ENCODE measurements at regions not wholly inside any gene's neighbourhood (a gene's known extent, or its start where the extent isn't known, plus 50 kb on each side); places are given as distances from the start of the nearest gene placed in this dataset.

- TF ChIP-seq POLR2A (IDR thresholded peaks at IDR 0.05) (no peak), CTCF (IDR thresholded peaks at IDR 0.05 in 4 of 5, conservative IDR thresholded peaks at IDR 0.05 in 1 of 5) (no peak)
- Histone ChIP-seq H3K4me3 (no peak overlapping the region), H3K27ac (no peak overlapping the region), H3K27me3 (no peaks in the 10 kb centered on the region), H3K9me3 (no peaks in the 10 kb centered on the region), H3K4me1 (no peaks in the 10 kb centered on the region), H3K36me3 (no peaks in the 10 kb centered on the region)
- in situ Hi-C loops (cut with MboI; ENCODE audit: low sequenced_read_pairs in 4 of 4) (no loop called here), intact Hi-C loops (cut with DNase I; ENCODE audit: low total_unique reads) (no loop called here)
- ATAC-seq = no peak
- no peak for DNase-seq
Observed at GRCh38 chr13:84641491-84641890, 759.2 kb upstream of the SLITRK1 start.

GRCh38 chr13:84640691-84641090, 758.4 kb upstream of the SLITRK1 start:
- Histone ChIP-seq H3K4me3 (no peak overlapping the region), H3K27me3 (no peaks in the 10 kb centered on the region), H3K9me3 (no peaks in the 10 kb centered on the region), H3K4me1 (no peaks in the 10 kb centered on the region), H3K36me3 (no peaks in the 10 kb centered on the region), H3K27ac (no peak overlapping the region)
- no peak for TF ChIP-seq CTCF (IDR thresholded peaks at IDR 0.05 in 4 of 5, conservative IDR thresholded peaks at IDR 0.05 in 1 of 5)
- intact Hi-C loops (cut with DNase I; ENCODE audit: low total_unique reads) = no loop called here
- DNase-seq = no peak
- ATAC-seq = no peak
- in situ Hi-C loops (cut with MboI; ENCODE audit: low sequenced_read_pairs in 4 of 4) = no loop called here

DNA sequence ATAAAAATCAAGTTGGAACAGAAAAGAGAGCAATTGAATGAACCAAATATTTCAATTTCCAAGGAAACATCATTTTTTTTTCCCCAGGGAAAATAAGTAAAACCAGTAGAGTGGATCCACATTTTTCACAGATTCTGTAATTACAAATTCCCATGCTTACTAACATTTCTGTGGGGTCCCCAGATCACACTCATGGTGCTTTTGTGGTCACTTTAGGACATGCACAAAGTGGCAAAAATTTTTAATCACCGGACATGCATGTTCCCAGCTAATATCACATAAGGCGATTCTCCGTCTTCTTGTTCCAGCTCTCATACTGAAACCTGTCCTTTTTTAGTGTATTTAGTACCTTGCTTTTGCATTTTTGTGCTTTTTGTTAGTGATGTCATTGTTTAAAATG, 748.2 kb upstream of the SLITRK1 start:
- no peak for ATAC-seq
- TF ChIP-seq CTCF (IDR thresholded peaks at IDR 0.05 in 4 of 5, conservative IDR thresholded peaks at IDR 0.05 in 1 of 5) (no peak), POLR2A (IDR thresholded peaks at IDR 0.05) (no peak)

GRCh38 chr13:84616864-84617263, 734.6 kb upstream of the SLITRK1 start:
- Histone ChIP-seq H3K9me3 (no peaks in the 10 kb centered on the region), H3K4me3 (no peak overlapping the region), H3K4me1 (no peaks in the 10 kb centered on the region), H3K36me3 (no peaks in the 10 kb centered on the region), H3K27ac (no peak overlapping the region), H3K27me3 (no peaks in the 10 kb centered on the region)
- in situ Hi-C loops (cut with MboI; ENCODE audit: low sequenced_read_pairs in 4 of 4) = no loop called here
- no peak for ATAC-seq
- TF ChIP-seq CTCF (IDR thresholded peaks at IDR 0.05 in 4 of 5, conservative IDR thresholded peaks at IDR 0.05 in 1 of 5) (no peak), POLR2A (IDR thresholded peaks at IDR 0.05) (no peak)
- intact Hi-C loops (cut with DNase I; ENCODE audit: low total_unique reads) = no loop called here
- no peak for DNase-seq

More for the DNA sequence above, 748.2 kb upstream of the SLITRK1 start:
- intact Hi-C loops (cut with DNase I; ENCODE audit: low total_unique reads) (no loop called here), in situ Hi-C loops (cut with MboI; ENCODE audit: low sequenced_read_pairs in 4 of 4) (no loop called here)
- no peak overlapping the region for H3K27ac ChIP-seq
- H3K36me3 ChIP-seq = no peaks in the 10 kb centered on the region
- H3K9me3 ChIP-seq = no peaks in the 10 kb centered on the region
- no peaks in the 10 kb centered on the region for H3K4me1 ChIP-seq
- H3K27me3 ChIP-seq = no peaks in the 10 kb centered on the region
- no peak for DNase-seq
- H3K4me3 ChIP-seq = no peak overlapping the region

DNA sequence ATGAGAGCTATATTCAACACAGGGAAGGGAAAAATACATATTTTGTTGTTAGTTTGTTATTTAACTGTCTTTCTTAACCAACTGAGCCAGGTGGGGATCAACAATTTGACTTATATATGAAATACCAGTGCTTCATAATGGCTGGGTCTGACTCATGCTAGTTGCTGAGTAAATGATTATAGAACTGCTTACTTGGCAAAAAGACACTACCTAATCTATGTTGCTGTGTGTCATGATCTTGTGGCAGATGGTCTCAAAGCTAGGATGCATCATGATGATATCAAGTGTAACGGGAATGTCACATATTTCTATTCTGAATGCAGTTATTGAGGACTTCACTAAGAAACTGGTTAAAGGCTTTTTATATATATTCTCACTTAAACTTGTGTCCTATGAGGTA, 727.4 kb upstream of the SLITRK1 start:
- H3K27ac ChIP-seq = no peak overlapping the region
- H3K4me1 ChIP-seq = no peaks in the 10 kb centered on the region
- in situ Hi-C loops (cut with MboI; ENCODE audit: low sequenced_read_pairs in 4 of 4) = no loop called here
- H3K36me3 ChIP-seq = no peaks in the 10 kb centered on the region
- H3K9me3 ChIP-seq = no peaks in the 10 kb centered on the region
- H3K4me3 ChIP-seq = no peak overlapping the region
- H3K27me3 ChIP-seq = no peaks in the 10 kb centered on the region
- TF ChIP-seq CTCF (IDR thresholded peaks at IDR 0.05 in 4 of 5, conservative IDR thresholded peaks at IDR 0.05 in 1 of 5) (no peak), POLR2A (IDR thresholded peaks at IDR 0.05) (no peak)
- ATAC-seq = no peak
- intact Hi-C loops (cut with DNase I; ENCODE audit: low total_unique reads) = no loop called here
- no peak for DNase-seq
